B cell (primary cell): ENCODE measurements at regions not wholly inside any gene's neighbourhood (a gene's known extent, or its start where the extent isn't known, plus 50 kb on each side); places are given as distances from the start of the nearest gene placed in this dataset.

ENCODE experiments used
- EZH2 ChIP-seq: IDR thresholded peaks from 2 replicates; pipeline ENCODE4 v1.6.1; 2012; ENCODE audit warnings: borderline replicate concordance, low read depth, mild to moderate bottlenecking, moderate library complexity, low read length; ENCODE audit not compliant: insufficient read depth, poor library complexity, severe bottlenecking
- TF ChIP-seq, protein P1 (sequence below): fragments of 200-600 bp; IDR thresholded peaks from one replicate; pipeline ENCODE4 v1.8.0; 2022; ENCODE audit warnings: antibody characterized with exemption, mild to moderate bottlenecking

DNA sequence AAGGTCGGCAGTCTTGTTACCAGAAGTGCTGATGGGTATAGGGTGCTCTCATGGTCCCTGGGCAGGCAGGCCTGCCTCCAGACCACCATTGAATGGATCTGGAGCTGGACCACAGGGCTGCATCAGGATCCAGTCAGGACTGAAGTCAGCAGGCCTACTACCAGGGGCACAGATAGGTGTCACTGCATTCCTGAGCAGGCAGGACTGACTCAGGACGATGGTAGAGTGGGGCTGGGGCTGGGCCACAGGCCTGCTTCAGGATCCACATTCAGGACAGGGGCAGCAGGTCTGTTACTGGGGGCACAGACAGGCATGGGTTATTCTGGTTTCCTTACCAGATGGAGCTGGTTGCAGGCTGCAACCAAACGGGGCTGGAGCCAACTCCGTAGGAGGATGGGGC is 51.4 kb upstream of the MAP3K4 start:
- TF ChIP-seq, protein P1, sequence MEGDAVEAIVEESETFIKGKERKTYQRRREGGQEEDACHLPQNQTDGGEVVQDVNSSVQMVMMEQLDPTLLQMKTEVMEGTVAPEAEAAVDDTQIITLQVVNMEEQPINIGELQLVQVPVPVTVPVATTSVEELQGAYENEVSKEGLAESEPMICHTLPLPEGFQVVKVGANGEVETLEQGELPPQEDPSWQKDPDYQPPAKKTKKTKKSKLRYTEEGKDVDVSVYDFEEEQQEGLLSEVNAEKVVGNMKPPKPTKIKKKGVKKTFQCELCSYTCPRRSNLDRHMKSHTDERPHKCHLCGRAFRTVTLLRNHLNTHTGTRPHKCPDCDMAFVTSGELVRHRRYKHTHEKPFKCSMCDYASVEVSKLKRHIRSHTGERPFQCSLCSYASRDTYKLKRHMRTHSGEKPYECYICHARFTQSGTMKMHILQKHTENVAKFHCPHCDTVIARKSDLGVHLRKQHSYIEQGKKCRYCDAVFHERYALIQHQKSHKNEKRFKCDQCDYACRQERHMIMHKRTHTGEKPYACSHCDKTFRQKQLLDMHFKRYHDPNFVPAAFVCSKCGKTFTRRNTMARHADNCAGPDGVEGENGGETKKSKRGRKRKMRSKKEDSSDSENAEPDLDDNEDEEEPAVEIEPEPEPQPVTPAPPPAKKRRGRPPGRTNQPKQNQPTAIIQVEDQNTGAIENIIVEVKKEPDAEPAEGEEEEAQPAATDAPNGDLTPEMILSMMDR: no peak
- TF ChIP-seq EZH2: no peak
